Aorta (tissue), 5 donors: ENCODE measurements at regions not wholly inside any gene's neighbourhood (a gene's known extent, or its start where the extent isn't known, plus 50 kb on each side); places are given as distances from the start of the nearest gene placed in this dataset.

Experiments
- ATAC-seq: fragments of 200-7000 bp; cut with Tn5 transposase; one replicate; pipeline ENCODE4 v1.9.1; 2022; ENCODE audit warnings: moderate library complexity; ENCODE audit not compliant: low FRiP score
- DNase-seq, 2 donors: peaks; one replicate each; pipeline ENCODE4 v3.0.0-alpha.2; 2020
- H3K27ac ChIP-seq, 2 donors: one replicate each; pipeline ENCODE4 v1.5.1; 2013; ENCODE audit warnings: low read length in 2 of 2, mild to moderate bottlenecking in 2 of 2, moderate library complexity in 2 of 2, control low read depth in 1 of 2, inconsistent platforms in 1 of 2, low read depth in 1 of 2
- H3K27me3 ChIP-seq, 2 donors: one replicate each; pipeline ENCODE4 v1.6.1; 2013; ENCODE audit warnings: control low read depth in 1 of 2, low read length in 1 of 2, mild to moderate bottlenecking in 1 of 2, moderate library complexity in 1 of 2; ENCODE audit not compliant: insufficient read depth in 2 of 2, control insufficient read depth in 1 of 2
- H3K36me3 ChIP-seq, 2 donors: one replicate each; pipeline ENCODE4 v1.6.1; 2013; ENCODE audit warnings: control low read depth in 1 of 2, low read length in 1 of 2, mild to moderate bottlenecking in 1 of 2; ENCODE audit not compliant: insufficient read depth in 2 of 2, control insufficient read depth in 1 of 2
- H3K4me1 ChIP-seq, 2 donors: one replicate each; pipeline ENCODE4 v1.6.1; 2013; ENCODE audit warnings: low read length in 2 of 2, control low read depth in 1 of 2, mild to moderate bottlenecking in 1 of 2, moderate library complexity in 1 of 2; ENCODE audit not compliant: insufficient read depth in 2 of 2, control insufficient read depth in 1 of 2
- H3K4me3 ChIP-seq, 2 donors: one replicate each; pipeline ENCODE4 v1.5.1; 2013; ENCODE audit warnings: low read length in 2 of 2, control low read depth in 1 of 2, mild to moderate bottlenecking in 1 of 2
- H3K9me3 ChIP-seq: one replicate; pipeline ENCODE4 v1.6.1; 2013; ENCODE audit warnings: mild to moderate bottlenecking, low read length; ENCODE audit not compliant: control insufficient read depth
- WGBS, 2 donors: extraction: QIAGEN DNeasy Blood & Tissue Kit; methylation state at CpG; one replicate each; pipeline ENCODE4 v1.1.7; 2013; 5-methylcytosine and 5-hydroxymethylcytosine counted together
- intact Hi-C, 2 donors: fragments of 100-400 bp; cut with DNase I; formaldehyde crosslinking; loops; one replicate each; pipeline versions ENCODE4 v1.14.2 to v1.15.0; 2022
- donor health status: healthy with polysubstance abuse.
- donor health status: Bipolar disorder and iron deficiency.
- donor health status: DM: no; HTN: no; CAD: no.
- donor health status: DM: no; HTN: no; CAD: no.
- donor health status: DM: yes; HTN: yes; CAD: no.

DNA sequence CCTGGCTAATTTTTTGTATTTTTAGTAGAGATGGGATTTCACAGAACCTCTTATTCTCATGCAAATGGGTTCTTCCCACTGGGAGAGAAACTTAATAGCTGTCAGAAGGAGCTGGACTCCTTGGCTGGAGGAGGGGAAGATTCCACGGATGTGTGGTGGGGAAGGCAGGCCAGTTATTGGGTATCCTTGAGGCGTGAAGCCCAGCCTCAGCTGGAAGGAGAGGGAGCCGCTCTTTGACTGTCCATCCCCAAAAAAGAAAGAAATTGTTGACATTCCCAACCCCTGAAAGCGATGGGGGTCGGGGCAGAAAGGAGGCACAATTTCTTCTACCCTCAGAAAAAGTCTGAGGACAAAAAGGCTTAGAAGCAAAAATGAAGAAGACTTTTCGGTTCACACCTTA is 983.1 kb upstream of the PABPC4L start:
- Histone ChIP-seq H3K27me3 (no peaks in the 10 kb centered on the region), H3K4me3 (no peak overlapping the region), H3K27ac (no peak overlapping the region), H3K9me3 (no peaks in the 10 kb centered on the region), H3K36me3 (no peaks in the 10 kb centered on the region), H3K4me1 (no peaks in the 10 kb centered on the region)
- ATAC-seq (no peak), DNase-seq (no peak)
- intact Hi-C loops, result no loop called here
- 82 to 83% methylated on average over 6 of the region's 6 CpGs for WGBS, 2 donors

DNA sequence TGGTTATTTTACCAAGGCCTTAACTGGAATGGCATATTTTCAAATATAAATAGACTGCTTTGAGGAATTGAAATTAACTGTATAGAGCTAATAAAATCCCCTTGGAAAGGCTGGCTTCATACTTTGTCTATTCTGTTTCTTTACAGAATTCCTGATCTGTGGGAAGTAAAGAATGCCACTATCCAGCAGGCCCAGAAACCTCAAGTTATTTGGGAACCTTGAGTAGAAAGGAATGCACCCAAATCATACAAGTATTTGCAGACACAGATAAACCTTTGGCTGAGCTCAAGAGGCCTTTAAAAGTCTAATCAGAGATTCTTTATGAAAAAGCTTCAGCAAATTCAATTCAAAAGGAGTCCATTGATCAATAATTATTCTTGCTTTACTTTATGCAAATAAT is 975.7 kb upstream of the PABPC4L start:
- intact Hi-C loops, result no loop called here
- H3K9me3 ChIP-seq, result no peaks in the 10 kb centered on the region
- no peak for ATAC-seq

GRCh38 chr4:135166661-135167060 is 965.1 kb upstream of the PABPC4L start:
- 59 to 90% methylated on average over 2 of the region's 2 CpGs for WGBS, 2 donors
- Histone ChIP-seq H3K4me3 (no peak overlapping the region), H3K36me3 (no peaks in the 10 kb centered on the region), H3K9me3 (no peaks in the 10 kb centered on the region), H3K27me3 (no peaks in the 10 kb centered on the region), H3K4me1 (no peaks in the 10 kb centered on the region), H3K27ac (no peak overlapping the region)
- no peak for ATAC-seq
- intact Hi-C loops, result no loop called here
- no peak for DNase-seq

More for the DNA sequence above, 975.7 kb upstream of the PABPC4L start:
- no peak for DNase-seq
- no peaks in the 10 kb centered on the region for H3K27me3 ChIP-seq
- H3K4me3 ChIP-seq, result no peak overlapping the region
- no peak overlapping the region for H3K27ac ChIP-seq
- no peaks in the 10 kb centered on the region for H3K36me3 ChIP-seq
- no peaks in the 10 kb centered on the region for H3K4me1 ChIP-seq

GRCh38 chr4:135164601-135165000 is 963.0 kb upstream of the PABPC4L start:
- no peak for ATAC-seq
- intact Hi-C loops, result no loop called here

GRCh38 chr4:135144498-135144897 is 942.9 kb upstream of the PABPC4L start:
- H3K27ac ChIP-seq, result no peak overlapping the region
- WGBS, 2 donors, result 95 to 96% methylated on average over 1 of the region's 1 CpG
- intact Hi-C loops, result no loop called here
- ATAC-seq (no peak), DNase-seq (no peak)
- no peaks in the 10 kb centered on the region for H3K4me1 ChIP-seq
- H3K4me3 ChIP-seq, result no peak overlapping the region
- H3K36me3 ChIP-seq, result no peaks in the 10 kb centered on the region
- H3K27me3 ChIP-seq, result no peaks in the 10 kb centered on the region
- H3K9me3 ChIP-seq, result no peaks in the 10 kb centered on the region

More at GRCh38 chr4:135164601-135165000, 963.0 kb upstream of the PABPC4L start:
- Histone ChIP-seq H3K4me1 (no peaks in the 10 kb centered on the region), H3K27ac (no peak overlapping the region), H3K4me3 (no peak overlapping the region), H3K9me3 (no peaks in the 10 kb centered on the region), H3K27me3 (no peaks in the 10 kb centered on the region), H3K36me3 (no peaks in the 10 kb centered on the region)
- no peak for DNase-seq
- WGBS, 2 donors, result 87 to 92% methylated on average over 5 of the region's 5 CpGs

- H3K27ac ChIP-seq, result no peak overlapping the region
- no peak overlapping the region for H3K4me3 ChIP-seq
- intact Hi-C loops, result no loop called here
- H3K36me3 ChIP-seq, result no peaks in the 10 kb centered on the region
- no peaks in the 10 kb centered on the region for H3K4me1 ChIP-seq
- no peak for DNase-seq
- no peak for ATAC-seq
- no peaks in the 10 kb centered on the region for H3K27me3 ChIP-seq
- no peaks in the 10 kb centered on the region for H3K9me3 ChIP-seq
Measured at GRCh38 chr4:135124196-135124595, 922.6 kb upstream of the PABPC4L start.

DNA sequence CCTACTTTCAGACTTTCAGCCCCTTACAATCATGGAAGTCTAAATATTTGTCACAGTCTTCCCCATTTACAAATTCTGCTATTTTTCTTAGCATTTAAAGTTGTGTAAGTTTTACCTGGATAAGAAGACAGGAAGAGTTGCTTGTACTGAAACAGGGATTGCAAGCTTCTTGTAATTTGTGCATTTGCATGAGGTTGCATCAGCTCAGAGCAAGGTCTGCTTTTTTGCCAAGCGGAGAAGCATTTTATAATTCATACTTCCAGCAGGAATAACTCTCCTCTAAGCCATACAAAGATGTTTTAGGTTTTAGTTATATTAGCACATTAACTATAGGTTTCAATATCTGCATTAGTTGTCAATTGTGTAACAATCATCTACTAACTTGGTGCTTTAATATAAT is 922.0 kb upstream of the PABPC4L start:
- Histone ChIP-seq H3K4me3 (no peak overlapping the region), H3K9me3 (no peaks in the 10 kb centered on the region), H3K27me3 (no peaks in the 10 kb centered on the region), H3K27ac (no peak overlapping the region), H3K4me1 (no peaks in the 10 kb centered on the region), H3K36me3 (no peaks in the 10 kb centered on the region)
- no peak for DNase-seq
- 95 to 97% methylated on average over 1 of the region's 1 CpG for WGBS, 2 donors
- intact Hi-C loops, result no loop called here
- no peak for ATAC-seq

DNA sequence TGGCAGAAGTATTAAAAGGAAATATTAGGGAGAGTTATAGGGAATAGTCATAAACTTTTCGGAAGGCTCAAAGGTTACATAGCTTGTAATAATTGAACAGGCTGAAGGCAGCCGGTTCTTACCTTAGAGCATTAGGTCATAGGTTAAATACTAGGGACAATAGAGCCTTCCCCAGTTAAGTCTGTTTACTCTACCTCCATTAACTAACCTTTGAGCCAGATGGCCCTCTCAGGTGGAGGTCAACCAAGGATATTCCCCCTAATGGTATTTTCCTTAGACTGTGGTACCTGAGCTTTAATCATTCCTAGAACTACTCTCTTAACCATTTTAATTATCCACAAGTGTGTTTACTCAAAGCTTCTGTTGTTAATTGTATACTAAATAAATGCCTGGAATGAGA is 920.9 kb upstream of the PABPC4L start:
- no peaks in the 10 kb centered on the region for H3K27me3 ChIP-seq
- no peaks in the 10 kb centered on the region for H3K4me1 ChIP-seq
- no peak overlapping the region for H3K27ac ChIP-seq
- no peak overlapping the region for H3K4me3 ChIP-seq
- intact Hi-C loops, result no loop called here
- WGBS, 2 donors, result 87 to 91% methylated on average over 2 of the region's 2 CpGs
- H3K36me3 ChIP-seq, result no peaks in the 10 kb centered on the region
- DNase-seq, result no peak
- no peaks in the 10 kb centered on the region for H3K9me3 ChIP-seq
- ATAC-seq, result no peak

GRCh38 chr4:135120195-135120594 is 918.6 kb upstream of the PABPC4L start:
- no peaks in the 10 kb centered on the region for H3K9me3 ChIP-seq
- H3K4me1 ChIP-seq, result no peaks in the 10 kb centered on the region
- H3K27ac ChIP-seq, result no peak overlapping the region
- H3K27me3 ChIP-seq, result no peaks in the 10 kb centered on the region
- DNase-seq, result no peak
- no peak overlapping the region for H3K4me3 ChIP-seq
- no peaks in the 10 kb centered on the region for H3K36me3 ChIP-seq
- no peak for ATAC-seq
- intact Hi-C loops, result no loop called here
- 15 to 23% methylated on average over 4 of the region's 4 CpGs for WGBS, 2 donors
